GM12801 (cell line): ENCODE measurements at regions not wholly inside any gene's neighbourhood (a gene's known extent, or its start where the extent isn't known, plus 50 kb on each side); places are given as distances from the start of the nearest gene placed in this dataset.

Source experiments
- CTCF ChIP-seq: IDR thresholded peaks from one replicate; pipeline ENCODE4 v1.5.1; 2011; ENCODE audit warnings: control low read depth; ENCODE audit not compliant: insufficient read length; ENCODE audit errors: extremely low read depth

- no peak for TF ChIP-seq CTCF
Observed at GRCh38 chr5:166353580-166353979, 1937.9 kb upstream of the WWC1 start.

GRCh38 chr5:166354332-166354731, 1937.1 kb upstream of the WWC1 start:
- no peak for TF ChIP-seq CTCF

- no peak for TF ChIP-seq CTCF
Observed at GRCh38 chr5:166356096-166356495, 1935.3 kb upstream of the WWC1 start.

- TF ChIP-seq CTCF: no peak
Observed at GRCh38 chr5:166358127-166358830, 1933.2 kb upstream of the WWC1 start.

- no peak for TF ChIP-seq CTCF
Observed at GRCh38 chr5:166363087-166363760, 1928.2 kb upstream of the WWC1 start.

- TF ChIP-seq CTCF: no peak
Observed at GRCh38 chr5:166365164-166365563, 1926.3 kb upstream of the WWC1 start.

- no peak for TF ChIP-seq CTCF
Observed at GRCh38 chr5:166367391-166367790, 1924.1 kb upstream of the WWC1 start.
